ENCODE measurements at regions not wholly inside any gene's neighbourhood (a gene's known extent, or its start where the extent isn't known, plus 50 kb on each side); places are given as distances from the start of the nearest gene placed in this dataset.

- no peaks in the 10 kb centered on the region for H3K36me3 ChIP-seq (ENCODE audit: insufficient read depth, low read length)
- DNase-seq (ENCODE audit: low read depth, low spot score), result no peak
- no peak overlapping the region for H3K9ac ChIP-seq (ENCODE audit: insufficient read length)
- no peak for TF ChIP-seq EZH2 (IDR thresholded peaks at IDR 0.05)
- TF ChIP-seq FOXP2 (optimal IDR thresholded peaks at IDR 0.05; ENCODE audit: control extremely low read depth, extremely low read length, insufficient read depth), result no peak
- no peak for TF ChIP-seq POLR2AphosphoS5 (IDR thresholded peaks at IDR 0.05; ENCODE audit: borderline replicate concordance, low read depth, low read length)
- H3K4me3 ChIP-seq, result no peak overlapping the region
- H3K9me3 ChIP-seq (ENCODE audit: low read depth, low read length), result no peaks in the 10 kb centered on the region
- H3K27ac ChIP-seq, result no peak overlapping the region
Measured at GRCh38 chr2:204331988-204332387, 213.3 kb upstream of the PARD3B start.

- Histone ChIP-seq H3K27ac (no peak overlapping the region), H3K4me3 (no peak overlapping the region), H3K9ac (ENCODE audit: insufficient read length) (no peak overlapping the region), H3K36me3 (ENCODE audit: insufficient read depth, low read length) (no peaks in the 10 kb centered on the region), H3K9me3 (ENCODE audit: low read depth, low read length) (no peaks in the 10 kb centered on the region)
- TF ChIP-seq POLR2AphosphoS5 (IDR thresholded peaks at IDR 0.05; ENCODE audit: borderline replicate concordance, low read depth, low read length) (no peak), EZH2 (IDR thresholded peaks at IDR 0.05) (no peak), FOXP2 (optimal IDR thresholded peaks at IDR 0.05; ENCODE audit: control extremely low read depth, extremely low read length, insufficient read depth) (no peak)
- no peak for DNase-seq (ENCODE audit: low read depth, low spot score)
Measured at GRCh38 chr2:204332706-204333105, 212.6 kb upstream of the PARD3B start.

- H3K27ac ChIP-seq, result no peak overlapping the region
- TF ChIP-seq POLR2AphosphoS5 (IDR thresholded peaks at IDR 0.05; ENCODE audit: borderline replicate concordance, low read depth, low read length), result no peak
- TF ChIP-seq EZH2 (IDR thresholded peaks at IDR 0.05), result no peak
- no peak overlapping the region for H3K4me3 ChIP-seq
- DNase-seq (ENCODE audit: low read depth, low spot score), result no peak
- H3K9me3 ChIP-seq (ENCODE audit: low read depth, low read length), result no peaks in the 10 kb centered on the region
- H3K9ac ChIP-seq (ENCODE audit: insufficient read length), result no peak overlapping the region
- no peaks in the 10 kb centered on the region for H3K36me3 ChIP-seq (ENCODE audit: insufficient read depth, low read length)
Measured at GRCh38 chr2:204333861-204334260, 211.4 kb upstream of the PARD3B start.

- Histone ChIP-seq H3K4me3 (no peak overlapping the region), H3K9ac (ENCODE audit: insufficient read length) (no peak overlapping the region), H3K9me3 (ENCODE audit: low read depth, low read length) (no peaks in the 10 kb centered on the region), H3K36me3 (ENCODE audit: insufficient read depth, low read length) (no peaks in the 10 kb centered on the region), H3K27ac (no peak overlapping the region)
- TF ChIP-seq EZH2 (IDR thresholded peaks at IDR 0.05) (no peak), FOXP2 (optimal IDR thresholded peaks at IDR 0.05; ENCODE audit: control extremely low read depth, extremely low read length, insufficient read depth) (no peak), POLR2AphosphoS5 (IDR thresholded peaks at IDR 0.05; ENCODE audit: borderline replicate concordance, low read depth, low read length) (no peak)
- DNase-seq (ENCODE audit: low read depth, low spot score), result no peak
Measured at GRCh38 chr2:204335451-204336058, 209.7 kb upstream of the PARD3B start.

GRCh38 chr2:204336153-204336744 lies 209.0 kb upstream of the PARD3B start:
- Histone ChIP-seq H3K4me3 (no peak overlapping the region), H3K9ac (ENCODE audit: insufficient read length) (no peak overlapping the region), H3K36me3 (ENCODE audit: insufficient read depth, low read length) (no peaks in the 10 kb centered on the region), H3K9me3 (ENCODE audit: low read depth, low read length) (no peaks in the 10 kb centered on the region), H3K27ac (no peak overlapping the region)
- DNase-seq (ENCODE audit: low read depth, low spot score), result no peak
- TF ChIP-seq POLR2AphosphoS5 (IDR thresholded peaks at IDR 0.05; ENCODE audit: borderline replicate concordance, low read depth, low read length) (no peak), EZH2 (IDR thresholded peaks at IDR 0.05) (no peak), FOXP2 (optimal IDR thresholded peaks at IDR 0.05; ENCODE audit: control extremely low read depth, extremely low read length, insufficient read depth) (no peak)

GRCh38 chr2:204337638-204338037 lies 207.6 kb upstream of the PARD3B start:
- TF ChIP-seq POLR2AphosphoS5 (IDR thresholded peaks at IDR 0.05; ENCODE audit: borderline replicate concordance, low read depth, low read length) (no peak), EZH2 (IDR thresholded peaks at IDR 0.05) (no peak)
- H3K9ac ChIP-seq (ENCODE audit: insufficient read length), result no peak overlapping the region

GRCh38 chr2:204339212-204339715 lies 206.0 kb upstream of the PARD3B start:
- no peak overlapping the region for H3K4me3 ChIP-seq
- H3K9ac ChIP-seq (ENCODE audit: insufficient read length), result no peak overlapping the region
- no peak overlapping the region for H3K27ac ChIP-seq
- no peak for DNase-seq (ENCODE audit: low read depth, low spot score)
- no peak for TF ChIP-seq POLR2AphosphoS5 (IDR thresholded peaks at IDR 0.05; ENCODE audit: borderline replicate concordance, low read depth, low read length)
- no peak for TF ChIP-seq FOXP2 (optimal IDR thresholded peaks at IDR 0.05; ENCODE audit: control extremely low read depth, extremely low read length, insufficient read depth)
- TF ChIP-seq EZH2 (IDR thresholded peaks at IDR 0.05), result no peak
- no peaks in the 10 kb centered on the region for H3K9me3 ChIP-seq (ENCODE audit: low read depth, low read length)
- H3K36me3 ChIP-seq (ENCODE audit: insufficient read depth, low read length), result no peaks in the 10 kb centered on the region

More at GRCh38 chr2:204337638-204338037, 207.6 kb upstream of the PARD3B start:
- DNase-seq (ENCODE audit: low read depth, low spot score), result no peak
- H3K4me3 ChIP-seq, result no peak overlapping the region
- no peaks in the 10 kb centered on the region for H3K9me3 ChIP-seq (ENCODE audit: low read depth, low read length)
- no peaks in the 10 kb centered on the region for H3K36me3 ChIP-seq (ENCODE audit: insufficient read depth, low read length)
- no peak overlapping the region for H3K27ac ChIP-seq

- Histone ChIP-seq H3K4me3 (no peak overlapping the region), H3K9ac (ENCODE audit: insufficient read length) (no peak overlapping the region), H3K9me3 (ENCODE audit: low read depth, low read length) (no peaks in the 10 kb centered on the region), H3K27ac (no peak overlapping the region), H3K36me3 (ENCODE audit: insufficient read depth, low read length) (no peaks in the 10 kb centered on the region)
- no peak for DNase-seq (ENCODE audit: low read depth, low spot score)
- TF ChIP-seq EZH2 (IDR thresholded peaks at IDR 0.05) (no peak), FOXP2 (optimal IDR thresholded peaks at IDR 0.05; ENCODE audit: control extremely low read depth, extremely low read length, insufficient read depth) (no peak)
Measured at GRCh38 chr2:204340511-204340910, 204.8 kb upstream of the PARD3B start.

- no peak overlapping the region for H3K9ac ChIP-seq (ENCODE audit: insufficient read length)
- no peaks in the 10 kb centered on the region for H3K9me3 ChIP-seq (ENCODE audit: low read depth, low read length)
- TF ChIP-seq POLR2AphosphoS5 (IDR thresholded peaks at IDR 0.05; ENCODE audit: borderline replicate concordance, low read depth, low read length) (no peak), FOXP2 (optimal IDR thresholded peaks at IDR 0.05; ENCODE audit: control extremely low read depth, extremely low read length, insufficient read depth) (no peak), EZH2 (IDR thresholded peaks at IDR 0.05) (no peak)
- no peak overlapping the region for H3K27ac ChIP-seq
- no peak for DNase-seq (ENCODE audit: low read depth, low spot score)
- no peak overlapping the region for H3K4me3 ChIP-seq
- H3K36me3 ChIP-seq (ENCODE audit: insufficient read depth, low read length), result no peaks in the 10 kb centered on the region
Measured at GRCh38 chr2:204341887-204342276, 203.4 kb upstream of the PARD3B start.
